HG02763 (cell line): ENCODE measurements at regions not wholly inside any gene's neighbourhood (a gene's known extent, or its start where the extent isn't known, plus 50 kb on each side); places are given as distances from the start of the nearest gene placed in this dataset.
"Not testable (repeated sequence)": the region's sequence is repeated elsewhere in the genome, so short reads cannot be mapped to it uniquely, and the experiment has no call there.

Experiments
- ATAC-seq: cut with Tn5 transposase; IDR thresholded peaks from one replicate; pipeline ENCODE4 v1.9.1; 2021; ENCODE audit warnings: mild to moderate bottlenecking, moderate library complexity; ENCODE audit not compliant: unreplicated experiment

GRCh38 chr10:44013981-44014380, 365.3 kb upstream of the ZNF32 start:
- no peak for ATAC-seq

- ATAC-seq = no peak
These were observed 364.2 kb upstream of the ZNF32 start for GRCh38 chr10:44012921-44013320.

GRCh38 chr10:44011603-44011981, 362.9 kb upstream of the ZNF32 start:
- ATAC-seq = no peak

GRCh38 chr10:44010873-44011602, 362.4 kb upstream of the ZNF32 start:
- peak; percentile 94 for ATAC-seq

- no peak for ATAC-seq
These were observed 361.4 kb upstream of the ZNF32 start for GRCh38 chr10:44009891-44010632.

DNA sequence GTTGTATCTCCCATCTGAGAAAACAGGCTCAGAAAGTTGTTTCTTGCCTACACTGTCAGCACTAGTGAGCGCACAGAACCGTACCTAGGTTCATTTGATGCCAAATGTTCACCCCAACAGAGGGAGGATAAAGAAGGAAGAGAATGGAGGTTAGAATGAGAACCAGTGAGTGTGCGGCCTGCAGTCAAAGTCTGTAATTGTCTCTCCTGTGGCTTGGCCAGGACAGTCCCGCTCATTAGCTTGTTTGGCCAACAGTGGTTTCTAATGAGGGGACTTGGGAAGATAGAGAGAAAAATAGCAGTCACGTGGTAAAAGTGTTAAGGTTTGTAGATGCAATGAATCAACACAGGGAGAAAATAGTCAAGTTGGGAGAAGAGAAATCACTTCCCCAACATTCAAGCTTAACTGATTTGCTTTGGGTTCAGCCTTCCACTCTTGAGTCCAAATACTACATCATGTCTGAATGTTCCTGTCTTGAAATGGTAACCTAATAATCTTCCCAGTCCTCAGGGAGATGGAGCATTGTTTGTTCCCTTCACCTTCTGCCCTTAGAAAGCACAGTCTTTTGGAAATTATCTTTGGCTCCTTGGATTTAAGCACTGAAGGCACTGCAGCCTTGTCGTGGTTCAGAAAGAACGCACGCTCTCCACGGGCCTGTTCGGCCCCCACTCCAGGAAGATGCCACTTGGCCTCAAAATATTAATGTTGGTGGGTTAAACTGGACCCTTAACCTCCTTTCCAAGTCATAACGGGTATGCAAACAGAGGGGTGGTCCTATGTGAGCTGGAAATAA, 360.4 kb upstream of the ZNF32 start:
- no peak for ATAC-seq

GRCh38 chr10:44008270-44008916, 359.7 kb upstream of the ZNF32 start:
- peak; percentile 45 for ATAC-seq

GRCh38 chr10:44006771-44007170, 358.1 kb upstream of the ZNF32 start:
- no peak for ATAC-seq

- ATAC-seq = no peak
These were observed 357.1 kb upstream of the ZNF32 start for GRCh38 chr10:44005788-44006099.

- ATAC-seq = no peak
These were observed 356.5 kb upstream of the ZNF32 start for GRCh38 chr10:44004913-44005787.

GRCh38 chr10:43998021-43998809, 349.5 kb upstream of the ZNF32 start:
- ATAC-seq = no peak

- ATAC-seq = no peak
These were observed 348.6 kb upstream of the ZNF32 start for GRCh38 chr10:43997330-43997729.

DNA sequence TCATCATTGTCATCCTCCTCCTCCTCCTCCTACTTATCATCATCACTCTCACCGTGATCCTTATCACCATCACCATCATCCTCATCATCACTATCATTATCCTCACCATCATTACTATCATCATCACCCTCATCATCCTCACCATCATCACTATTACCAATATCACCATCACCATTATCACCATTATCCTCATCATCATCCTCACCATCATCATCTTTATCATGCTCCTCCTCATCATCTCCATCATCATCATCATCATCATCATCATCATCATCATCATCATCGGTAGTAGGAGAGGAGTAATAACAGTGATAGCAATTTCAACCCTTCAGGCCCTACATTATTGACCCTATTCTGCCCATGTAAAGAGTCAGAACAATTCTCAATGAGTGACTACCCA, 345.9 kb upstream of the ZNF32 start:
- ATAC-seq = no peak

GRCh38 chr10:43992816-43993215, 344.1 kb upstream of the ZNF32 start:
- ATAC-seq = not testable (repeated sequence)

GRCh38 chr10:43986374-43986773, 337.7 kb upstream of the ZNF32 start:
- ATAC-seq = no peak

- no peak for ATAC-seq
These were observed 337.3 kb upstream of the ZNF32 start for GRCh38 chr10:43985941-43986340.

DNA sequence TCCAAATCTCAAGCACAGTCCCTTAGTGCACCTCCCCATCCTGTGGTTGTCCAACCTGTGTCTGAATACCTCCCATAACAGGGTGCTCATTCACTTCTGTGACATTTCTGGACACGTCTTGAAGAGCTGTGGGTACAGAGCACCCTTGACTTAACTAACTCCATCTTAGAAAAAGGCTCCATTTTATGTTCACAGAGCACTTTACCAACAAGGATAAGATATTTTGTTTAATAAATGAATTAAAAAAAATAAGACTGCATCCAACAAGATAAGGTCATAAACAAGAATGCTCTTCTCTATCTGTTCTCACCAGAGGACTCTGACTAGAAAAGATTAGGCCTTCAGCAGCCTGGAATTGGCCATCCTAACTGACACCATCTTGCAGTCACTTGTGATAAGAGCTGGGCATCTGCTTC, 335.2 kb upstream of the ZNF32 start:
- no peak for ATAC-seq

- ATAC-seq = no peak
These were observed 334.7 kb upstream of the ZNF32 start for GRCh38 chr10:43983405-43983804.

DNA sequence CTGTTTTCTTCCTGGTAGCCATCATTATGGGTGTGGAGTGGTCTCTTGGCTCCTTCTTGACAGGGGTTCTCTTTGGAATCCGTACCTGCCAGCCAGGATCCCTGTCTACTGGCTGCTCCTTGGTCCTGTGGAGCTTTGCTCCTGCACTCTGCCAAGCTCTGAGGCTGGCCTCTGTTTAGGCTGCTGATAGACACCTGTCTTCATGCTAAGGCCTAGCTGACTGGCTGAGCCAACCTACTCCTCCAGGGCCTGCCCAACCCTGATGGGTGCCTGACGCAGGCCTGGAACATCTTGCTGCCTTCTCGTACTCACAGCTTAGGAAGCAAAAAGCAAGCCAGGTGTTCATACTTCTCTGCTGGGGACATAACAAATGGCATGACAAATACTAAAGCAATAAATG, 333.6 kb upstream of the ZNF32 start:
- ATAC-seq = no peak

DNA sequence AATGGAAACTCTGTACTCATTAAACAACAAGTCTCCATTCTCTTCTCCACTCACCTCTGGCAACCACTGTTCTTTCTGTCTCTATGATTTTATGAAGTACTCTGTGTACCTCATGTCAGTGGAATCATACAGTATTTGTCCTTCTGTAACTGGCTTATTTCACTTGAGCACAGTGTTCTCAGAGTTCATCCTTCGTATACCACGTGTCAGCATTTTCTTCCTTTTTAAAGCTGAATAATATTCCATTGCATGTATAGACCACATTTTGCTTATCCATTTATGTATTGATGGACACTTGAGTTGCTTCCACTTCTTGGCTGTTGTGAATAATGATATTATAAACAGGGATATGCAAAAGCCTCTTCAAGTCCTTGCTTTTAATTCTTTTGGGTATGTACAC, 333.0 kb upstream of the ZNF32 start:
- no peak for ATAC-seq
